A549 (cell line): ENCODE measurements at regions not wholly inside any gene's neighbourhood (a gene's known extent, or its start where the extent isn't known, plus 50 kb on each side); places are given as distances from the start of the nearest gene placed in this dataset.

Experiments used
- CTCF ChIP-seq: fragments of >200 bp; sonication (Bioruptor Twin); formaldehyde crosslinking; IDR thresholded peaks from 3 replicates; pipeline ENCODE4 v1.5.1; 2016
- PHF8 ChIP-seq: fragments of 200-600 bp; sonication (generic); IDR thresholded peaks from 2 replicates; pipeline ENCODE4 v1.6.1; 2016; ENCODE audit warnings: low read depth, mild to moderate bottlenecking, antibody characterized with exemption, moderate library complexity, borderline replicate concordance
- POLR2A ChIP-seq: IDR thresholded peaks from 2 replicates; pipeline ENCODE4 v1.6.1; 2012; ENCODE audit warnings: mild to moderate bottlenecking, low read length
- ZNF302 ChIP-seq: fragments of 250-450 bp; sonication (Bioruptor Pico); IDR thresholded peaks from 2 replicates; pipeline ENCODE4 v1.9.0; 2021; ENCODE audit warnings: inconsistent platforms, mild to moderate bottlenecking, moderate library complexity

DNA sequence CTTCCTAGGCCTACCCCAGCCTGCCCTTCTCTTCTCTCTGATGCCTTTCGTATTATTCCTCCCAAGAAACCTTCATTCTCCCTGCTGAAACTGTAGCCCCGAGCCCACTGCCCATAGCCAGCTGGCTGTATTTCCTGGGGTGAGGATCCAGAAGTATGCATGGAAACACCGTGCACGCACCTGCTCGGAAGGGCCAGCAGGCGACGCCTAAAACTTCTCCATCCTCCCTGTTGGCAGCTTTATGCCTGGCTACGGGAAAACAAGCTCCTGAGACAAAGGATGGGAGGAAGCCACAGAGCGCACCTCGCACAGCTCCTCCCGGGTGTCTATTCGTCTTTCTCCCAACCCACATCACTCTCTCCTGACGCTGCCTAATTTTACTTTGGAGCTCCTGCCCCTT, 69.0 kb upstream of the CAPRIN2 start:
- no peak for TF ChIP-seq CTCF
- no peak for TF ChIP-seq ZNF302 (CRISPR knock-in tag)
- no peak for TF ChIP-seq POLR2A
- no peak for TF ChIP-seq PHF8
